KMS-11 (cell line): ENCODE measurements at regions not wholly inside any gene's neighbourhood (a gene's known extent, or its start where the extent isn't known, plus 50 kb on each side); places are given as distances from the start of the nearest gene placed in this dataset.
A peak's percentile ranks its signal among the peaks of the same experiment; 100 is the strongest.

ENCODE experiments used
- H2AFZ ChIP-seq: fragments of 200-600 bp; sonication (generic); 2 replicates; pipeline ENCODE4 v1.6.1; 2016; ENCODE audit warnings: antibody characterized with exemption, mixed run types, low read depth
- H3K27ac ChIP-seq: fragments of 200-600 bp; sonication (generic); 2 replicates; pipeline ENCODE4 v1.6.1; 2016; ENCODE audit warnings: mild to moderate bottlenecking, mixed run types
- H3K27me3 ChIP-seq: fragments of 200-600 bp; sonication (generic); 2 replicates; pipeline ENCODE4 v1.6.1; 2017; ENCODE audit warnings: mild to moderate bottlenecking, low read depth, mixed run types, moderate library complexity; ENCODE audit not compliant: insufficient read depth
- H3K36me3 ChIP-seq: fragments of 200-600 bp; sonication (generic); 2 replicates; pipeline ENCODE4 v1.6.1; 2017; ENCODE audit warnings: mild to moderate bottlenecking, mixed run types; ENCODE audit not compliant: insufficient read depth
- H3K4me1 ChIP-seq: fragments of 200-600 bp; sonication (generic); 2 replicates; pipeline ENCODE4 v1.6.1; 2016; ENCODE audit warnings: mild to moderate bottlenecking, low read depth, mixed run types; ENCODE audit not compliant: poor library complexity, severe bottlenecking
- H3K4me2 ChIP-seq: fragments of 200-600 bp; sonication (generic); 2 replicates; pipeline ENCODE4 v1.7.0; 2016; ENCODE audit warnings: mild to moderate bottlenecking, mixed run types
- H3K4me3 ChIP-seq: fragments of 200-600 bp; sonication (generic); IDR thresholded peaks from 2 replicates; pipeline ENCODE4 v1.6.1; 2017; ENCODE audit warnings: low read depth, low read length, mixed read lengths; ENCODE audit not compliant: insufficient read depth
- H3K79me2 ChIP-seq: fragments of 200-600 bp; sonication (generic); 2 replicates; pipeline ENCODE4 v1.6.1; 2016; ENCODE audit warnings: low read depth, mixed run types; ENCODE audit not compliant: insufficient read depth
- H3K9ac ChIP-seq: fragments of 200-600 bp; sonication (generic); 2 replicates; pipeline ENCODE4 v1.6.1; 2016; ENCODE audit warnings: mild to moderate bottlenecking, mixed run types
- H4K20me1 ChIP-seq: fragments of 200-600 bp; sonication (generic); 2 replicates; pipeline ENCODE4 v1.6.1; 2016; ENCODE audit warnings: mild to moderate bottlenecking, mixed run types; ENCODE audit not compliant: insufficient read depth
- CTCF ChIP-seq: fragments of 200-600 bp; sonication (generic); conservative IDR thresholded peaks from 2 replicates; pipeline ENCODE4 v1.6.1; 2017; ENCODE audit warnings: low read depth, mild to moderate bottlenecking, antibody characterized with exemption, low read length, moderate library complexity, mixed read lengths

- TF ChIP-seq CTCF: peak; percentile 93
- Histone ChIP-seq H3K4me2 (no peak overlapping the region), H4K20me1 (no peaks in the 10 kb centered on the region), H3K4me3 (no peak overlapping the region), H3K27ac (no peak overlapping the region), H3K9ac (no peak overlapping the region), H3K27me3 (no peaks in the 10 kb centered on the region), H2AFZ (no peak overlapping the region), H3K36me3 (no peaks in the 10 kb centered on the region), H3K4me1 (peaks cover 17% of the 10 kb centered on the region), H3K79me2 (no peaks in the 10 kb centered on the region)
Observed at GRCh38 chr15:69729167-69729748, 276.6 kb downstream of the RPLP1 start.

GRCh38 chr15:69730281-69731080, 277.9 kb downstream of the RPLP1 start:
- no peaks in the 10 kb centered on the region for H3K79me2 ChIP-seq
- no peak overlapping the region for H3K9ac ChIP-seq
- H3K4me1 ChIP-seq: peaks cover 17% of the 10 kb centered on the region
- H3K27ac ChIP-seq: no peak overlapping the region
- H2AFZ ChIP-seq: no peak overlapping the region
- H3K36me3 ChIP-seq: no peaks in the 10 kb centered on the region
- no peak for TF ChIP-seq CTCF
- H4K20me1 ChIP-seq: no peaks in the 10 kb centered on the region
- no peaks in the 10 kb centered on the region for H3K27me3 ChIP-seq
- no peak overlapping the region for H3K4me2 ChIP-seq
- no peak overlapping the region for H3K4me3 ChIP-seq

DNA sequence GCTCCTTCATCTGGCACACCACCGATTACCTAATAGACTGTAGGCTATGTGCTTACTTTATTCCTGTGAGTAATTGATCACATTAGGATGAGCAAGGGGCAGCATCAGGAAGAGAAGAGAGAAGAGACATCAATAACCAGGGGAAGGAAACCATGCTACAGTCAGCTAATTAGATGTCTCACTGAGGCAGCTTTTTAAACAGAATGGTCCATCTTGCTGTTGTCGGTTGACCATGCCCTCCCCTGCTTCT, 278.4 kb downstream of the RPLP1 start:
- no peaks in the 10 kb centered on the region for H3K27me3 ChIP-seq

DNA sequence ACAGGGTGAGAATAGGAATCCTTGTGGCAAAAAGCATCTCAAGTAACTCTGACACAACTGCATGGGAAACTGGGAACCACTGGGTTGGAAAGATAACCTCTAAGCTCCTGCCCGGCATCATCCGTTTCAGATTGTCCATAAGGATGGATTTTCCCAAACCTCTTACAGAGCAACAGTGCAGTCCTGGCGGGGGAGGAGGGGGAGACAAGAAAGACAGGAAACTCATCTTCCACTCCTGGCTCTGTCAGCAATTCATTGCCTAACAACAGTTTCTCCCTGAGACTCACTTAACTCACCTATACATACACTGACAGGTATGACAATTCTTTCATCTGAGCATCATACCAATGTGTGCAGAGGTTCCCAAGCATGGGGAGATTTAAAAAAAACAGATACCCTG, 279.0 kb downstream of the RPLP1 start:
- no peaks in the 10 kb centered on the region for H3K27me3 ChIP-seq
- peaks cover 17% of the 10 kb centered on the region for H3K4me1 ChIP-seq
- no peaks in the 10 kb centered on the region for H3K79me2 ChIP-seq
- TF ChIP-seq CTCF: no peak
- no peak overlapping the region for H3K9ac ChIP-seq
- H4K20me1 ChIP-seq: no peaks in the 10 kb centered on the region
- H3K27ac ChIP-seq: no peak overlapping the region
- H3K36me3 ChIP-seq: no peaks in the 10 kb centered on the region
- no peak overlapping the region for H3K4me3 ChIP-seq
- H3K4me2 ChIP-seq: no peak overlapping the region
- no peak overlapping the region for H2AFZ ChIP-seq

More for the DNA sequence above, 278.4 kb downstream of the RPLP1 start:
- no peak for TF ChIP-seq CTCF
- H2AFZ ChIP-seq: no peak overlapping the region
- H3K4me3 ChIP-seq: no peak overlapping the region
- H3K36me3 ChIP-seq: no peaks in the 10 kb centered on the region
- peaks cover 17% of the 10 kb centered on the region for H3K4me1 ChIP-seq
- no peak overlapping the region for H3K4me2 ChIP-seq
- H3K79me2 ChIP-seq: no peaks in the 10 kb centered on the region
- no peaks in the 10 kb centered on the region for H4K20me1 ChIP-seq
- H3K9ac ChIP-seq: no peak overlapping the region
- H3K27ac ChIP-seq: no peak overlapping the region
